Hematopoietic multipotent progenitor cell treated with erythropoietin and hydrocortisone succinate and interleukin-3 and kit ligand, for 4 days (in vitro differentiated cells): ENCODE measurements at regions not wholly inside any gene's neighbourhood (a gene's known extent, or its start where the extent isn't known, plus 50 kb on each side); places are given as distances from the start of the nearest gene placed in this dataset.

Source experiments
- DNase-seq: peaks from one replicate; pipeline ENCODE4 v3.0.0-alpha.2; 2015

DNA sequence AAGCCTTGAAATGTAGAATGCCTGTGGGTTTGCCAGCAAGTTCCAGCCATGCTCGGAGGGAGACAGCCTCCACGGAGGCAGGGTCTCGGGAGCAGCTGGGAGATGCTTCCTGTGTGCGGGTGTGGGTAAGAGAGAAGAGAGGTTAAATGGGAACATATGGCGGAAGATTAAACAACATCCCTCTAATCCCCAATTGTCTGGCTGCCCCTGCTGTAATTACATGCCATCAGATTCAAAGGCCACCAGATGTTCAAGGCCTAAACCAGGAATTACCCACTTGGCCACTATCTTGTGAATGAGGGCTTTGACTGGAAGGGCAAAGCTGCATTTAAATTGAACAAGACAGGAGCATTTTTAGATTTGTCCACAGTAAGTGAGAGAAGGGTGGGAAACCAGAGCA lies 81.4 kb upstream of the BACE2 start:
- no peak for DNase-seq

DNA sequence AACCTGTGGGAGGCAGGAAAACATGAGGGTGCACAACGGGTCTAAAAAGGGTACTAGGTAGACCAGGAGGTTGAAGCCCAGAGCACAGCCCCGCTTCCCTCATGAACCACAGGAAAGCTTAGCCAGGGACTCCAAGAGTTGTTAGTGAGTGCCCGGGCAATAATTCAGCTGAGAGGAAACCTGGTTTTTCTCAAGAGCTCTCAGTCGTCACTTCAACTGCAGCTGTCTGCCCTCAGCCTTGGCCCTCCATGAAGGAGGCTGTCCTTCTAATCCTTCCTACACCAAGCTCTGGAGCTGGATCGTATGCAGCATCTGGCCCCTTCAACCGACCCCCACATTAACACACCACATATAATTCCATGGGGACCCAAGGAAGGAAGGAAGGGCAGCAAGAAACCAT lies 77.0 kb upstream of the BACE2 start:
- DNase-seq: no peak

DNA sequence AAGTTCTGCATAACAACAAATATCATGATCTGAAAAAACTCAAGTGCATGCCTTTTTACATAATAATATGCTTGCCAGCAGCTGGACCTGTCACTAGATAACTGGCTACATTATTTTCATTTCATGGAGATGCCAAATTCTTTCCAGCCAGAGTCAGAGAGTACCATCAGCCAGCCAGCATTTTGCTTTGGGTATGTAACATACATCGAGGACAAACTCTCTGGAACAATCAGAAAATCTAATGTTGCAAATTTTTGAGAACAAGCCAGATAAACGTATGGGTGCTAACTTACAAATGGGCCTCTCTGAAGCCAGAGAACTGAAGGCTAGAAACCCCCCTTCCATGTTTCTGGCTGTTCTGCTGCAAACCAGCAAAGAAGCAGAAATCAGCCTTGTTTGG lies 76.3 kb upstream of the BACE2 start:
- no peak for DNase-seq

DNA sequence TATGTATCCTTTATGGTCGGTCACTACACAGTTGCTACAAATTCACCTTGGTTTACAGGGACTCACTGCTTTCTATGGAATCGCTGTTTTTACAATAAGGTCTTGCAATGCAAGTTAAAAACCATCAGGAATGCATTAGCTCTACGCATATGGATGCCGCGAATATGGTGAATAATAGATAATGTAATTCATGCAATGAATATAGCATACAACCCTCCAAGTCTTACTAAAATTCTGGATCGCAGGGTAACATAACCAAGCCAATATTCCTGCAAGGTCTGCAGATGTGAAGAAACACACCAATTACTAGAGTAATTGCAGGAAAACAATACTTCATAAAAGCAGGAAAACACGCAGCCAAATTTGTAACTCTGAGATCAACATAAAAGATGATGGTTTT lies 75.6 kb upstream of the BACE2 start:
- no peak for DNase-seq

DNA sequence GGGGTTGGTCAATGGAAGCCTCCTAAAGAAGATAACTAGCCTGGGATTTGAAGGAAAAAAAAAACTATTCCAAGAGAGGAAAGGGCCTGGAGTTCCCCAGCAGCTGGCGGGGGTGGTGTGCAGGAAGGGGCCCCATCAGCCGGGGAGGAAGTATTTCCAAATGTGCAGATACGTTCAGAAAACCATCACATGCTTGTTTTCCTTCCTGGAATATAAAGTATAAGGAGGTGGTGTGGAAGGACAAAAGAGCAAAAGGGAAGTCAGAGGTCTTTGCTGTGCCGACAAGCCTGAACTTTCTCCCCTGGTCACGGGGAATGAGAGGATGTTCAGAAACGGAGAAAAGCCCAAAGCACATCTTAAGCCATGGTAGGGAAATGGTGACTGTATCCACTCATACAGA lies 72.0 kb upstream of the BACE2 start:
- DNase-seq: no peak

DNA sequence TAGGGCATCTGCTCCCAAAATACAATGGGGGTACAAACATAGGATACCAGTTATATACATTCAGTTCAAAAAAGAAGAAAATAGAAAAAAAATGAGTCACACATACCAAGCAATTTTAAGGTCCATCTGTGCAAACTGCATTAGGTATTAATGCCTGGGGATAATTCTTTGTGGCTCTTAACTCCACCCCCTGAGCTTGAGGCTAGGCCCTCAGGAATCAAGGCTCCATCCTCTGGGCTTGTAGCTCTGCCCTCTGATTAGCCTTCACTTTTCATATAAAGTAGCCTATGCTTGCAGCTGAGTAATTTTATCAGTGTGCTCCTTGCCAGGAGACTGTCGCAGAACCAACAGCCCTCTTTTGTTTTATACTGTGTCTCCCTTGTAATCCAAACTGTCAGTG lies 69.9 kb upstream of the BACE2 start:
- no peak for DNase-seq

DNA sequence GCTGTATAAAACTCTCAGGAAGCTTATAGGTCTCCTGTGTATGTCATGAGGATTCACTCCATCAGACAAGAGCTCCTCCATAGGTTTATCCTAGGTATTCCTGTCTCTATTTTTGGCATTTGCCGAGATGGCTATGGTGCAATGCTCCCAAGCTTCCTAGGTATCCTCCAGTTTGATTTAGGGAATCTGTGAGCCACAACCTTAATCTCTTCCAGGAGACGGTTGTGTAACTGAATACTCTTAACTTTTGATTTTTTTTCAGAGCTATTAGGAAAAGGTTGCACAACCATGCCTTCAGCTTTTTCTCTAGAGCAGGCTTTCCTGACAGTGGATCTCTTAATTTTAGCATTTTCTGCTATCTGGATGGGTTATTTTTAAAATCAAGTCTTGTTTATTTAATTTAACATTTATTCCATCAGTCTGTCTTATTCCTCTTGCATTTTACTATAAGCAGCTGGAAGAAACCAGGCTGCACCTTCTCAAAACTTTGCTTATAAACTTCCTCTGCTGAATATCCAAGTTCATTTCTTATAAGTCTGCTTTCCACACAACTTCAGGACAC lies 69.4 kb upstream of the BACE2 start:
- DNase-seq: no peak

DNA sequence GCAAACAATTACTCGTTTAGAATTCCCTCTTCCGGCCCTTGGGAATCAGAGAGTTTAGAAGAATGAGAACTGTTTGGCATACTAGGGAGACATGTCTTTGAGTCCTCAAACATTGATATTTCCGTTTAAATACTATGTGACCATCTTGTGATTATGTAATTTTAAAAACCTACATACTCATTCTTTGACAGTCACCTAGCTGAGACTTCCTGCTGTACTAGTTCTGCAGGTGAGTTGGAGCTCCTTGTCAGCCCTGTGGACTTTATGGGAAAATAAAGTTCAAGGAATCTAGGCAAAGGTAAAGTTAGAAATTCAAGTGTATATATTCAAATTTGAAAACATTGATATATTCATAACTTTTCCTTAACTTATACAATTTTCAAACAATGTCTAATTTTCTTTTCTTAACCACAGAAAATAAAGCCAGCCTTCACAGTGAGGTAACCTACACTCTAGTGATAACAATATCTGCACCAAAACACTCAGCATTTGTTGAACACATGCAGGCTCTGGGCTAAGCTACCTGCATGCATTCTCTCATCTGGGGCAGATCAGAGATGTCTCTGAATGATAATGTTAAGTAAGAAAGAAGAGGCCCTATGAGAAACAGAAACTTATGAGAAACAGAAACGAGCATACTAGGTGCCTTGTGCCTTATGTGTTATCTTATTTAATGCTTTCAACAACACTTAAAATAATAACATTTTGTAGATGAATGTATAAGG lies 67.0 kb upstream of the BACE2 start:
- no peak for DNase-seq

DNA sequence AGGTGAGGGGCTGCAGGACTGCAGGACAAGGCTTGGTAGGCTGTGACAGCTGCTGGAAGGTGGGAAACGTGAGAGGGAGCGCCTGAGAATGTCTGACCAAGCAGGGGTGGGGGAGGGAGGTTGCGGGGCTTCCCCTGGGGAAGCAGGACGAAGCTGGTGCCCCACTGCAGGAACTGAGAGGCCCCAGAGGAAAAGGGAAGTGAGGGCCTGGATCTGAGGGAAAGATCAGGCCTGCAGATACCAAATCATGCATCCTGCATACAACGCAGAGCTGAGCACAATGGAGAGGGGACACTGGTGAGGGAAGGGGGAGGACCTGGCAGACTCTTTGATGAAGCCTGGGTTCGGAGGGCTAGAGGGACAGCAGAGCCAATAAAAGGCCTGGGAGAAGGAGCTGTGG lies 65.7 kb upstream of the BACE2 start:
- DNase-seq: peak; percentile 12

DNA sequence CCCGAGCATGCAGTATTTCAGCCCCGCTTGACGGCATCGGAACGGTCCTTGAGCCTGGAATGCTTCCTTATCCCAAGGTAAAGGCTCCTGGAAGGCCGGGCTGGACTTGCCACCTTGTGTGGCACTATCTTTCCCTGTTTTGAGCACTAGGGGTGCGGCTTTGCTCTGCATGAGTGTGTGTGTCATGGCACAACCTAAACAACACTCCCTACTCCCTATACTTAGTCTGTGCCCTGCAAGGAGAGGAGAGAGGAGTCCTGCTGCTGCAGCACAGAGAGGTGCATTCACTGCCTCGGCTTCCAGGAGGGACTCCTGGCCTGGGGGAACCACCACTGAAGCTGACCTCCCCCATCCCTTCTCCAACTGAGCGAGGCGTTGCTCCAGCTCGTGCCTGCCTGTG lies 60.4 kb upstream of the BACE2 start:
- DNase-seq: no peak

DNA sequence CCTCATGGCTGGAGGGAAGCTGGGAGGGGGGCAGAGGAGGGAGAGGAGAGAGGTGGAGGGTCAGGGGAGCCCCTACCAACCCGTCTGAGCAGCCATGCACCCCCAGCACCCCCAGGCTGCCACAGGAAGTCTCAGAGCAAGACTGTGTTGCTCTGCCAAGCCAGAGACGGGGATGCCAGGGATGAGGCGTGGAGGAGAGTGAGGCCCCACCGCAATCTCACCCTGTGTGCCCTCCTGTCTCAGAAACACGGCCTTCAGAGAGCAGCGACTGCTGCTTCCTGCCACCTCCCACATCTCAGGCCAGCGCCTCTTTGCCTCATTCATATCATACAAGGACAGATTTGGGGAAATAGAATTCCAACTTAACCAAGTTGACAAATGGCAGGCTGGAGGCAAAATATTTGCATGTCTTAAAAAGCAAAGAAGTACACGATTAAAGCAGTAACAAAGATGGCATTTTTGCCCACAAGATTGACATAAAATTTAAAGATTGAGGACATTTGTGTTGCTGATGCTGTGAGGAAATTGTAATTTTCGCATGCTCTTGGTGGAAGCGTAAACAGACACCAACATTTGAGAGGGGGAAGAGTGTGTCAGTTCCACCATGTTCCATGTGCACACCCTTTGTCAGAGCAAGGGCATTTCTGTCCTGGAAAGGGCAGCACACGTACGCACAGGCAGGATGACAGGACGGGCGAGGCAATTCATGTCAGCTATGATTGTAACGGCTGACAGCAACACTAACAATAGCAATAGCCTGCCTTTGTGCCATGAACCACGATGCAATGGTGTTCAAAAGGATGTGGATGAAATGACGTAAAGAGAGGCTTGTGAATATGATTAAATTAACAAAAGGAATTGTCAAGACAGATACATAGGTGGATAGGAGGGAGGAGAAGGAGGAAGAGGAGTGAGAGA lies 59.0 kb upstream of the BACE2 start:
- peak; percentile 47 for DNase-seq

DNA sequence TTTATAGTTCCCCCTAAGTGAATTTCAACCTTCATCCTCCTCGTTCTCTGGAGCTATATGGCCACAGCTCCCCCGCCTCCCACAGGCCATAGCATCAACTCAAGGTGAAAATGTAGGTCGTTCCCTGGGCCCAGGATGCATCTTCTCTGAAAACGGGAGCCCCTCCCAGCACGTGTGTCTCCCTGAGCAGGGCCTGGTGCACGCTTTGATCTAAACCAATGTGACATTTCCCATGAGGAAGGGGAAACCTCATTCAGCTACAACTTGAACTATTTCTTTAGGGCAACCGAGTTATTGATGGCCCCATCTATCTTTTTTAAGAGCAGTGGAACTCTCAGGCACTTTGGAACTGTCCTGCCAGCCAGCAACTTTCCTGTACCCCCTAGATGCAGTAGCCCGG lies 57.8 kb upstream of the BACE2 start:
- DNase-seq: no peak

DNA sequence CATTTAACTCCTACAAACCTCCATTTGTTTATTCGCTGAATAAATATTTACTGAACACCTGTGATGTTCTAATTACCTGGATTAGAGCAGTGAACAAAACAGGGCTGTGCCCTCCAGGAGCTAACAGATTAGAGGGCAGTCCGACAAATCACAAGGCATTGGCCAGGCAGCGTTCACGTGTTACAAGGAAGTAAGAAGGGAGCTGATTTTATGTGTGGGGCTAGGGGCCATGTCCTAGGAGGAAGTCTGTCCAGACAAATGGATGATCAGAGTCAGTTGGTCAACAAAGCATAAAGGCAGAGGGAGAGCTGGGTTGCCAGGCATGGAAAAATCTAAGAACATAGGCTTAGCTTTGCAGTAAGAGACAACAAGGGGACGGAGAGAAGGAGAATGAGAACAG lies 57.3 kb upstream of the BACE2 start:
- DNase-seq: no peak

DNA sequence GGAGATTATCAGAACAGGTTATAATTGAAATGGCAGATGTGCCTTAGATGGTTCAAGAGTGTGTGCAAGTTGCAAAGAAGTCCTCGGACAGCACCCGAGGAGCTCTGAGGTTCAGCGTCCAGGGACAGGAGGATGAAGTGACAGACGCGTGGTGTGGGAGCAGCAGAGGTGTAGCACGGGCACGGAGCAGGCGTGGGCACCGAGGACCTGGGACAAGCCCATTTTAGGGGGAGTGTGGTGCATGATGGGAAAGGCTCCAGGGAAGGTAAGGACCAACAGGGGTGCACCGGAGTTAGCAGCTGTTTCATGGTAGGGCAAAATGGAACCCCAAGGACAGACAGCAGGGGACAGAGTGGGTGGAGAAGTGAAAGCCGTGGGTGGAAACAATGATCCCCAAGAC lies 56.3 kb upstream of the BACE2 start:
- DNase-seq: no peak

DNA sequence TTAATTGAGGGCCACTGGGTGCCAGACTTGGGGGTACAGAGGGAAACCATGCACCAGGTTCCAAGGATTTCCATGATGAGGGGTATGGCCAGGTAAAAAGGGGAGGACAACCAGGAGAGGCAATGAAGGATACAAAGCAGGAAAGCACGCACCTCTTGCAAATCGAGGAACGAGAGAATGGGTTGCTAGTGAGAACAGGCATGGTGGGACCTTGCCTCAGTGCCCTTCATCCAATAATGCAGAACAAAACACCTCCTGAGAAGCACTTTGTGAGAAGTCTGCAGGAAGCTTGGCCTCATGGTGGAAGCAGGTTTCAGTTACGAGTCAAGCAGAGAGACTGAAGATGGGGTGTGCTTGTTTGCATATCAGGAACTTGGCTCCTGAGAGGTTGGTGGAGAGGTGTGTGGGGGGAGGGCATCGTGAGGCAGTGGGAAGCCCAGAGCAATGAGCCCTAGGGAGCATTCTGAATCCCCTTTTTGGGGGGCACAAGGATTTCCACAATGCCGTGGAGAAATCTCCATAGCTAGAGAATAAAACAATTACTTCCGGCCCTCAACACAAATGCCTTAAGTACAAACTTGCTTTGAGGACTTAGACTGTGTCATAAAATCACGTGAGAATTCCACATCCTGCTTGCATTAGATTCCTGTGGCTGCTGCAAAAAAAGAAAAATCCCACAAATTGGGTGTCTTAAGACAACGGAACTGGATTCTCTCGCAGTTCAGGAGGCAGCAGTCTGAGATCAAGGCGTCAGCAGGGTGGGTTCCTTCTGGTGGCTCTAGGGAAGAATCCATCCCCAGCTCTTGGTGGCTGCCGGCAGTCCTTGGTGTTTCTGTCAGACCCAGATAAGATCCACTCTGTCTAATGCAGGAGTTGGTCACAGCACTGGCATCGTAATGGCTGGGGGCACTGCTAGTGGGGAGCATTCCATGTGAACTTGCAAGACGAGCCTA lies 54.9 kb upstream of the BACE2 start:
- peak; percentile 98 for DNase-seq

DNA sequence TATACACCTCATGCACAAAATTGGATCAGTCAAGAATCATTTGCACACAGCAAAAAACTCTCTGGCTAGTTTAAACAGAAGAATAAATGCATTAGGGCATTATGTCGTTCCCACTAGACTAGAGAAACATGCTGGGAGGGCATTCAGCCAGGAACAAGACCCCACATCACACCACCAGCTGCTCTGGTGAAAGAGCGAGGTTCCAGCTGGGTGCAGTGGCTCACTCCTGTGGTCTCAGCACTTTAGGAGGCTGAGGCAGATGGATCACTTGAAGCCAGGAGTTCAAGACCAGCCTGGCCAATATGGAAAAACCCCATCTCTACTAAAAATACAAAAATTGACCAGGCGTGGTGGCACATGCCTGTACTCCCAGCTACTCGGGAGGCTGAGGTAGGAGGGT lies 52.1 kb upstream of the BACE2 start:
- no peak for DNase-seq
